ENCODE measurements at regions not wholly inside any gene's neighbourhood (a gene's known extent, or its start where the extent isn't known, plus 50 kb on each side); places are given as distances from the start of the nearest gene placed in this dataset.

GRCh38 chr13:50098693-50099092, 83.4 kb downstream of the KCNRG start:
- Histone ChIP-seq H3K9me3 (peaks cover 49% of the 10 kb centered on the region), H3K4me1 (no peaks in the 10 kb centered on the region), H3K4me3 (no peak overlapping the region), H4K20me1 (peaks cover 98% of the 10 kb centered on the region), H3K36me3 (peaks cover 72% of the 10 kb centered on the region), H3K27ac (no peak overlapping the region), H3K27me3 (no peaks in the 10 kb centered on the region), H3K9ac (no peak overlapping the region), H3K4me2 (no peak overlapping the region)
- no peak for TF ChIP-seq Cebpa-rat (IDR thresholded peaks at IDR 0.05)

DNA sequence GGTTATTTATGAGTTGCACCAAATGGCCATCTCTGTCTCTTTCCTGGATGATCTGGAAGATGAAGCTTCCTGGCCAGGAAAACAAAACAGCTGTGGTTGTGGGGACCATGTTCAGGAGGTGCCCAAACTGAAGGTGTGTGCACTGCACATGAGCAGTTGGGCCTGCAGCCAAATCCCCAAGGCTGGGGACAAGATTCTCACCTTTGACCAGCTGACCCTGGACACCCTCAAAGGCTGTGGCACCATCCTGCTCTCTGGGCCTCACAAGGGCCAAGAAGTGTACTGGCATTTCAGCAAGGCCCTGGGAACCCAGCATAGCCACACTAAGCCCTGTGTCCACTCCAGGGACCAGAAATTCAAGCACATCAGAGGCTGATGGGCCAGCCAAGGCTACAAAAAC, 84.2 kb downstream of the KCNRG start:
- Histone ChIP-seq H3K9me3 (peaks cover 53% of the 10 kb centered on the region), H4K20me1 (peaks cover 98% of the 10 kb centered on the region), H3K27me3 (no peaks in the 10 kb centered on the region), H3K27ac (no peak overlapping the region), H3K4me3 (no peak overlapping the region), H3K4me2 (no peak overlapping the region), H3K36me3 (peaks cover 74% of the 10 kb centered on the region), H3K9ac (no peak overlapping the region), H3K4me1 (no peaks in the 10 kb centered on the region)
- no peak for TF ChIP-seq Cebpa-rat (IDR thresholded peaks at IDR 0.05)

- peaks cover 98% of the 10 kb centered on the region for H4K20me1 ChIP-seq
- peaks cover 68% of the 10 kb centered on the region for H3K36me3 ChIP-seq
- H3K4me3 ChIP-seq: no peak overlapping the region
- H3K9ac ChIP-seq: no peak overlapping the region
- H3K4me1 ChIP-seq: peaks cover 16% of the 10 kb centered on the region
- TF ChIP-seq Cebpa-rat (IDR thresholded peaks at IDR 0.05): no peak
- no peak overlapping the region for H3K4me2 ChIP-seq
- H3K27me3 ChIP-seq: no peaks in the 10 kb centered on the region
- H3K27ac ChIP-seq: no peak overlapping the region
- peaks cover 53% of the 10 kb centered on the region for H3K9me3 ChIP-seq
These were observed 86.3 kb downstream of the KCNRG start for GRCh38 chr13:50101590-50101989.

- peaks cover 34% of the 10 kb centered on the region for H3K9me3 ChIP-seq
- H3K36me3 ChIP-seq: peaks cover 51% of the 10 kb centered on the region
- no peaks in the 10 kb centered on the region for H3K27me3 ChIP-seq
- H3K9ac ChIP-seq: no peak overlapping the region
- no peak overlapping the region for H3K4me2 ChIP-seq
- no peak overlapping the region for H3K27ac ChIP-seq
- peaks cover 98% of the 10 kb centered on the region for H4K20me1 ChIP-seq
- H3K4me1 ChIP-seq: peaks cover 45% of the 10 kb centered on the region
- TF ChIP-seq Cebpa-rat (IDR thresholded peaks at IDR 0.05): no peak
- no peak overlapping the region for H3K4me3 ChIP-seq
These were observed 89.2 kb downstream of the KCNRG start for GRCh38 chr13:50104493-50104892.

- H3K27me3 ChIP-seq: no peaks in the 10 kb centered on the region
- H3K4me2 ChIP-seq: peak overlapping the region; percentile 69
- H3K4me3 ChIP-seq: no peak overlapping the region
- peaks cover 66% of the 10 kb centered on the region for H3K4me1 ChIP-seq
- peak overlapping the region; percentile 39; the same call in 1 of the 2 replicates for H3K9ac ChIP-seq
- TF ChIP-seq Cebpa-rat (IDR thresholded peaks at IDR 0.05): no peak
- H4K20me1 ChIP-seq: peaks cover 98% of the 10 kb centered on the region
- H3K9me3 ChIP-seq: peaks cover 15% of the 10 kb centered on the region; the same call in 1 of the 2 replicates
- peaks cover 53% of the 10 kb centered on the region for H3K36me3 ChIP-seq
- H3K27ac ChIP-seq: peak overlapping the region; percentile 49
These were observed 91.3 kb downstream of the KCNRG start for GRCh38 chr13:50106559-50106958.

DNA sequence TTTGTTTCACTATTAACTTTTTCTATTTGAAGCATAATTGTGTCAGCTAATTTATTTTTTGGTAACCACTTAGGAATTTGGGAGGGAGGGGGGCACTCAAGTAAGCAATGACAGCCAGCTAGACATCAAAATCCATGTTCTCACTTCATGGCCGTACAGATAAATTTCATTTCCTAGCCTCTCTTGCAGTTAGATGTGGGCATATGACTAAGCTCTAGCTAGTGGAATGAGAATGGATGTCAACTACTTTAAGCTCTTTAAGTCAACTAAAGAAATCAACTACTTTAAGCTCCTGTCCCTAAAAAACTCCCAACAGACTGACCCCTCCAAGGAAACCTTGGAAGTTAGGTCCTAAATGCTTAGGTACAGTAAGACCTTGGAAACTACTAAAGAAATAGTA, 92.0 kb downstream of the KCNRG start:
- H3K36me3 ChIP-seq: peaks cover 52% of the 10 kb centered on the region
- peak overlapping the region; percentile 49 for H3K27ac ChIP-seq
- no peaks in the 10 kb centered on the region for H3K27me3 ChIP-seq
- peaks cover 70% of the 10 kb centered on the region for H3K4me1 ChIP-seq
- H3K4me3 ChIP-seq: no peak overlapping the region
- peak overlapping the region; percentile 69 for H3K4me2 ChIP-seq
- H3K9ac ChIP-seq: peak overlapping the region; percentile 39; the same call in 1 of the 2 replicates
- peaks cover 14% of the 10 kb centered on the region; the same call in 1 of the 2 replicates for H3K9me3 ChIP-seq
- TF ChIP-seq Cebpa-rat (IDR thresholded peaks at IDR 0.05): no peak
- H4K20me1 ChIP-seq: peaks cover 100% of the 10 kb centered on the region

DNA sequence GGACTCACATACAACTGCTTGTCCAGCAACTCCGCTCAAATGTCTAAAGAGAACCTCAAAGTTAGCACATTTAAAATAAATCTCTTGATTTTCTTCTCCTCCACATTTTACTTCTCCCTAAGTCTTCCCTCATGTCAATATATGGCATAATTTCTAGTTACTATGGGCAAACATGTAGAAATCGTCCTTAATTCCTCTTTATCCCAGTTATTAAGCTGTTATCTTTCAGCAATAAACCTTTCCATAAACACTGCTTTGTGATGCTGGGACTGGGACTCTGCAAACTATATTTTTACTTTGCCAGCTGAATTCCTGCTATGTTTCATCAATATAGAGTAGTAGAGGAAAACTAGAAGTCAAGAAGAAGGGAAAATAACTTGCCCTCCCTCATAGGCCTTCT, 99.7 kb downstream of the KCNRG start:
- no peak overlapping the region for H3K9ac ChIP-seq
- TF ChIP-seq Cebpa-rat (IDR thresholded peaks at IDR 0.05): no peak
- 0 out of 2 replicates have a peak overlapping the region, but pooled peaks have one; percentile 16 for H3K27ac ChIP-seq
- H3K4me2 ChIP-seq: peak overlapping the region; percentile 1; the same call in 1 of the 2 replicates
- H3K4me3 ChIP-seq: no peak overlapping the region
- H3K9me3 ChIP-seq: no peaks in the 10 kb centered on the region
- peaks cover 84% of the 10 kb centered on the region for H3K4me1 ChIP-seq
- peaks cover 47% of the 10 kb centered on the region for H3K36me3 ChIP-seq
- no peaks in the 10 kb centered on the region for H3K27me3 ChIP-seq
- H4K20me1 ChIP-seq: peaks cover 99% of the 10 kb centered on the region

- Histone ChIP-seq H3K4me1 (peaks cover 84% of the 10 kb centered on the region), H3K27me3 (no peaks in the 10 kb centered on the region), H3K27ac (no peak overlapping the region), H3K36me3 (peaks cover 45% of the 10 kb centered on the region), H3K4me3 (no peak overlapping the region), H3K9ac (no peak overlapping the region), H4K20me1 (peaks cover 99% of the 10 kb centered on the region), H3K9me3 (no peaks in the 10 kb centered on the region), H3K4me2 (peak overlapping the region; percentile 1)
- no peak for TF ChIP-seq Cebpa-rat (IDR thresholded peaks at IDR 0.05)
These were observed 100.5 kb downstream of the KCNRG start for GRCh38 chr13:50115695-50116094.

DNA sequence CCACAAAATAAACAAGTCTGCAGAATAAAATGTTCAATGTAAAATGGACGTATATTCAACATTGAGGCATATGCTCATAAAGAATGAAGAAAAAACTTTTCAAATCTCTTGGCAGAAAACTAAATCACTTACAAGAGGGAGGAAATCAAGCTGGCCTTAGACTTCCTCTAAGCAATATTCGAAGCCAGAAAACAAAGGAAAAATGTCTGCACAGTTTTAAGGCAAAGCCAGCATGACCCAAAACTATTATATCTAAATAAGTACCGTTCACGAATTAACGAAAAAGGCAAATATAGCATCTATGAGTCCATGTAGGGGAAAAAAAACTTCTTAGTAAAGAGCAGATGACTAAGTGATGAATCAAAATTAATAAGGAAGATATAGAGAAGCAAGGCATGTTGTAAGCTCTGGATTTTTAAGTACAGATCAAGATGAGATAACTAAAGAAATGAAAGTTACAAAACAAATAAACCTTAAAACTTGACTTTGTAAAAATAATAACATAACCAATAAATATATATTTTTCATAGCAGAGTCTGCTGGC, 101.3 kb downstream of the KCNRG start:
- Histone ChIP-seq H3K9me3 (no peaks in the 10 kb centered on the region), H3K36me3 (peaks cover 43% of the 10 kb centered on the region), H3K27me3 (no peaks in the 10 kb centered on the region), H4K20me1 (peaks cover 99% of the 10 kb centered on the region), H3K9ac (no peak overlapping the region), H3K4me1 (peaks cover 84% of the 10 kb centered on the region), H3K4me2 (peak overlapping the region; percentile 43), H3K4me3 (no peak overlapping the region), H3K27ac (peak overlapping the region; percentile 45; the same call in 1 of the 2 replicates)
- no peak for TF ChIP-seq Cebpa-rat (IDR thresholded peaks at IDR 0.05)

DNA sequence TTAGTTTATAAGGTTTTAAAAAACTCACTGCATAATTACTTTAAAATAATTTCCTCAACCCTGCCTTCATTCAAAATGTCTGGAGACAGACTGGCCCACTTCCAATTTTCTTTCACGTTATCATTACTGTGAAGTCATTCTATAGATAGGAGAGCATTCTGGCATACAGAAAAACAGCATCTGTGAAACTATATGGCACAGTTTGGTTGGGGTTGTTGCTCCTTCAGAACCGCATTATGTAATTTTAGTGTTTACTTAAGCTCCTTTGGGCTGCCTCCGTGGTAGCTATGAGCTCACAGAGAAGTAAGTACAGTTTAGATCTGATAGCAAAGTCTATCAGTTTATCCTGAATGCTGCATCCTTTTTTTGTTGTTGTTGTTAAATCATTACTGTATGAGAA, 104.3 kb downstream of the KCNRG start:
- no peak overlapping the region for H3K4me3 ChIP-seq
- H3K9me3 ChIP-seq: no peaks in the 10 kb centered on the region
- TF ChIP-seq Cebpa-rat (IDR thresholded peaks at IDR 0.05): no peak
- 0 out of 2 replicates have a peak overlapping the region, but pooled peaks have one; percentile 16 for H3K4me2 ChIP-seq
- peak overlapping the region; percentile 55; the same call in 1 of the 2 replicates for H3K27ac ChIP-seq
- no peaks in the 10 kb centered on the region for H3K27me3 ChIP-seq
- peaks cover 78% of the 10 kb centered on the region for H3K4me1 ChIP-seq
- peaks cover 30% of the 10 kb centered on the region for H3K36me3 ChIP-seq
- H3K9ac ChIP-seq: no peak overlapping the region
- H4K20me1 ChIP-seq: peaks cover 95% of the 10 kb centered on the region

Measured in BLaER1 (cell line).